Ovary (tissue), 7 donors: ENCODE measurements at regions not wholly inside any gene's neighbourhood (a gene's known extent, or its start where the extent isn't known, plus 50 kb on each side); places are given as distances from the start of the nearest gene placed in this dataset.

Experiments
- DNase-seq, 5 donors: peaks; one replicate each; pipeline ENCODE4 v3.0.0-alpha.2; 2019 to 2020
- H3K27ac ChIP-seq, 2 donors: fragments of 200-600 bp; one replicate each; pipeline versions ENCODE4 v1.5.1 to v1.8.0; 2019 to 2022
- H3K27me3 ChIP-seq: fragments of 200-600 bp; one replicate; pipeline ENCODE4 v1.8.0; 2022
- H3K36me3 ChIP-seq: fragments of 200-600 bp; sonication (generic); one replicate; pipeline ENCODE4 v1.5.1; 2019
- H3K4me1 ChIP-seq: one replicate; pipeline ENCODE4 v1.8.1; 2013; ENCODE audit warnings: mild to moderate bottlenecking, moderate library complexity; ENCODE audit not compliant: insufficient read depth
- H3K4me3 ChIP-seq: fragments of 200-600 bp; sonication (generic); one replicate; pipeline ENCODE4 v1.5.1; 2017
- H3K9me3 ChIP-seq, 2 donors: fragments of 200-600 bp in 1 of 2; sonication (generic) in 1 of 2; one replicate each; pipeline versions ENCODE4 v1.5.1 to v1.8.1; 2013 to 2019; ENCODE audit warnings: mild to moderate bottlenecking in 1 of 2, moderate library complexity in 1 of 2
- CTCF ChIP-seq, 3 donors: fragments of 450-650 bp in 2 of 3; fragments of 200-600 bp in 1 of 3; IDR thresholded peaks; one replicate each; pipeline versions ENCODE4 v1.5.1 to v1.8.0; 2016 to 2022; ENCODE audit warnings: antibody characterized with exemption in 3 of 3, mild to moderate bottlenecking in 1 of 3
- EP300 ChIP-seq: sonication (generic); formaldehyde crosslinking; IDR thresholded peaks from one replicate; pipeline ENCODE4 v1.6.1; 2017; ENCODE audit warnings: antibody characterized with exemption
- POLR2A ChIP-seq: fragments of 450-650 bp; IDR thresholded peaks from one replicate; pipeline ENCODE4 v1.6.1; 2017; ENCODE audit warnings: antibody characterized with exemption, mild to moderate bottlenecking, moderate library complexity
- WGBS, 3 donors: extraction: QIAGEN DNeasy Blood & Tissue Kit in 1 of 3; methylation state at CpG; one replicate each; pipeline versions ENCODE4 v1.1.5 to v1.1.7; 2013 to 2017; 5-methylcytosine and 5-hydroxymethylcytosine counted together
- intact Hi-C, 4 donors: fragments of 100-400 bp; cut with DNase I; formaldehyde crosslinking; loops; one replicate each; pipeline versions ENCODE4 v1.11.0 to v1.15.1; 2022 to 2023
- donor health status: DM: no; HTN: no; CAD: no; lungs with moderate emphysema.
- donor health status: DM: no; HTN: no; CAD: no.
- donor health status: Bipolar disorder and iron deficiency.
- donor health status: DM: no; HTN: no; CAD: no.
- donor health status: DM: yes; HTN: yes; CAD: no.

GRCh38 chr13:67416047-67416925 lies 186.2 kb upstream of the PCDH9 start:
- intact Hi-C loops, result no loop called here
- WGBS, 3 donors, result 72 to 82% (median 75%) methylated on average over 8 to 9 of the region's 9 CpGs
- TF ChIP-seq EP300, result no peak
- TF ChIP-seq CTCF (IDR thresholded peaks at IDR 0.05), result no peak
- no peak for TF ChIP-seq POLR2A
- Histone ChIP-seq H3K9me3 (no peaks in the 10 kb centered on the region), H3K36me3 (no peaks in the 10 kb centered on the region), H3K4me1 (no peaks in the 10 kb centered on the region), H3K27me3 (no peaks in the 10 kb centered on the region), H3K27ac (no peak overlapping the region), H3K4me3 (no peak overlapping the region)
- DNase-seq, result no peak

- Histone ChIP-seq H3K36me3 (no peaks in the 10 kb centered on the region), H3K27me3 (no peaks in the 10 kb centered on the region), H3K4me1 (no peaks in the 10 kb centered on the region), H3K27ac (no peak overlapping the region), H3K9me3 (no peaks in the 10 kb centered on the region), H3K4me3 (no peak overlapping the region)
- WGBS, 3 donors, result 45 to 50% (median 49%) methylated on average over 1 of the region's 1 CpG
- TF ChIP-seq POLR2A (no peak), EP300 (no peak), CTCF (IDR thresholded peaks at IDR 0.05) (no peak)
- intact Hi-C loops, result no loop called here
- DNase-seq, result no peak
Observed at GRCh38 chr13:67410645-67411044, 180.5 kb upstream of the PCDH9 start.

DNA sequence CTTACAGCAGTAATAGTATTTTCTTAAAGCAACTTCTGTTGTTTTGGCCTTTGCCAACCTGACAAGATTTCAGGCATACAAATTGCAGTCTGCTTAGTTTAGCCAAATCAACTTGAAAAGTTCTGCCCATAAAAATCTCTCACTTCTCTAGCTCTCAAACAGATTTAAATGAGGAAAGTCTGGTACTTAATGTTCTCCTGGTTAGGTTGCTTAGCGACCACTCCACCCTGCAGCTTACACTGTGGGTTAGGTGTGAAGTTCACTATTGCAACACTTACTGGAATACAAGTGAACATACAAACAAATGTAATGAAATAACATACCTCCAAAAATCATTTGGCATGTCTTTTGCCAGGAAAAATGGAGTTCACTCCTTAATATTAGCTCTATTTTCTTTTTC lies 178.7 kb upstream of the PCDH9 start:
- no peak overlapping the region for H3K4me3 ChIP-seq
- 70 to 97% (median 93%) methylated on average over 1 of the region's 1 CpG for WGBS, 3 donors
- no peaks in the 10 kb centered on the region for H3K4me1 ChIP-seq
- H3K9me3 ChIP-seq, result no peaks in the 10 kb centered on the region
- H3K27ac ChIP-seq, result no peak overlapping the region
- H3K36me3 ChIP-seq, result no peaks in the 10 kb centered on the region
- no peaks in the 10 kb centered on the region for H3K27me3 ChIP-seq
- no peak for DNase-seq
- TF ChIP-seq POLR2A, result no peak
- no peak for TF ChIP-seq CTCF (IDR thresholded peaks at IDR 0.05)
- TF ChIP-seq EP300, result no peak
- intact Hi-C loops, result no loop called here

DNA sequence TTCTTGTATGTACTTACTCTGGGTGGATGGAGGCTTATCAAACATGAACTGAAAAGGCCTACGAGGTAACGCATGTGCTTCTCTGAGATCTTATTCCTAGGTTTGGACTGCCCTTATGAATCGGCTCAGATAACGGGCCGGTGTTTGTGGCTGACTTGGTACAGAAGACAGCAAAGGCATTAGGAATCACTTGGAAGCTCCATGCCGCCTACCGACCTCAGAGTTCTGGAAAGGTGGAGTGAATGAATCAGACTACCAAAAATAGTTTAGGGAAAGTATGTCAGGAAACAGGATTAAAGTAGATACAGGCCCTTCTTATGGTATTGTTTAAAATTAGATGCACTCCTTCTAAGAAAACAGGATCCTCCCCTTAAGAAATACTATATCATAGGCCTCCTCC lies 172.4 kb upstream of the PCDH9 start:
- WGBS, 3 donors, result 92 to 96% (median 93%) methylated on average over 7 of the region's 7 CpGs
- Histone ChIP-seq H3K4me3 (no peak overlapping the region), H3K27me3 (no peaks in the 10 kb centered on the region), H3K4me1 (no peaks in the 10 kb centered on the region), H3K9me3 (peaks cover 0 to 3% of the 10 kb centered on the region in 2 donors), H3K36me3 (no peaks in the 10 kb centered on the region), H3K27ac (no peak overlapping the region)
- DNase-seq, result no peak
- no peak for TF ChIP-seq EP300
- no peak for TF ChIP-seq POLR2A
- TF ChIP-seq CTCF (IDR thresholded peaks at IDR 0.05), result no peak
- intact Hi-C loops, result no loop called here
